ENCODE measurements at regions not wholly inside any gene's neighbourhood (a gene's known extent, or its start where the extent isn't known, plus 50 kb on each side); places are given as distances from the start of the nearest gene placed in this dataset.

DNA sequence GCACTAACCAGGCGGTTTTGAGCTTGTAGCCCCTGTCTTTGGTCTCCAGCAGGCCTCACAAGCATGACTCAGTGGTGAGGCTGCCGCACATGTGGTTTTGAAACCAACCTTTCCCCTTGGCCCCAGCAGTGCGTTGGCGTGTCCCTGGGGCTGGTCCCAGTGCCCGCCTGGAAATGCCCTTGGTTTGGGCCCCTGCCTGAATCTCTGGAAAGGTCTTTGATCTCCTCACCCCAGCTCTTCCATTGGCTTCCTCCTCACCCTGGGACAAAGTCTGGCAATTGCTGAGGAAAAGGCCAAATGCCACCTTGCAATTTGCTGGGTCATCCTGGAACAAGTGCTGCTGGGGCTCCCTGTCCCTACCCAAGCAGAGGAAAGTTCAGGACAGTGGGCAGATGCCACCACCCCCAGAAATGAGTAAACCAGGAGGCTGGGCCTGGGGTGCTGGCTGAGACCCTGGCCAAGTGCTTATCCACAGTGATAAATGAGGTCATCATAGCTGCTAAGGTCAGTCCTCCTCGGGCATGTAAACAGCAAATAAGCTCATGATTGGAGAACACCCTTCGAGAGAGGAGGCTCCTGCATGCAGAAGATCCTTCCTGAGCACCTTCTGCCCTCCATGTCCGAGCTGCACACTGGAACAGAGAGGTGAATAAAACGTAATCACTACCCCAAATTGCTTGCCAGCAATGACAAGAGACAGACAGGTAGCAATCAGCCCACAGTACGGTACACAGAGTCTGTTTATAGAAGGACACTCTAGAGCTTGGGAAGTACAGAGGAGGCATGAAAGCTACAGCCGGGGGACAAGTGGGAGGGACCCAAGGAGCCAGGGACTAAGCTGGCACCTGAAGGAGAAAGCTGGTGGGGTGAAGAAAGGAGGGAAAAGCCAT is 98.9 kb upstream of the CPEB4 start:
- 43% methylated on average over 11 of the region's 11 CpGs for WGBS (ENCODE audit: insufficient coverage, low coverage, missing lambda C conversion rate)
- POLR2A ChIA-PET: interaction anchor here (0.9 kb wide), 1 partner anchor 9 kb away, joined by 3 read pairs; no protein-coding TSS in a partner anchor
- Histone ChIP-seq H4K20me1 (replicated peaks; ENCODE audit: control insufficient read depth, insufficient read depth, low read length) (no peaks in the 10 kb centered on the region), H2AFZ (ENCODE audit: low read depth, low read length) (peak overlapping the region; percentile 42; the same call in 1 of the 2 replicates), H3K36me3 (ENCODE audit: control insufficient read depth, insufficient read depth, low read length) (no peaks in the 10 kb centered on the region), H3K4me3 (no peak overlapping the region), H3K9ac (ENCODE audit: insufficient read depth in 1 of 2, low read depth in 2 of 2, low read length in 2 of 2) (peak overlapping the region in 1 of 2 experiments; percentile 24; a peak in 1 of 4 replicates), H3K9me3 (replicated peaks; ENCODE audit: control insufficient read depth, insufficient read depth, low read depth, low read length) (no peaks in the 10 kb centered on the region), H3K27ac (ENCODE audit: extremely low read depth, low read depth, low read length) (no peak overlapping the region), H3K9me1 (ENCODE audit: control insufficient read depth, insufficient read depth, low read length) (no peaks in the 10 kb centered on the region), H3K27me3 (ENCODE audit: control insufficient read depth in 2 of 2, insufficient read depth in 2 of 2, low read length in 2 of 2) (no peaks in the 10 kb centered on the region), H3K4me2 (ENCODE audit: insufficient read depth, low read length) (no peak overlapping the region; the same call in 1 of the 2 replicates), H3K4me1 (replicated peaks in 1 of 2; ENCODE audit: control insufficient read depth in 2 of 2, insufficient read depth in 2 of 2, low read length in 2 of 2) (peaks cover 18 to 24% of the 10 kb centered on the region in 2 experiments; a peak in 3 of 5 replicates), H3K79me2 (ENCODE audit: control insufficient read depth, insufficient read depth, low read length) (no peaks in the 10 kb centered on the region)
- no TSS peak for BruUV-seq (replicated peaks)
- intact Hi-C loops (cut with micrococcal nuclease) (no loop called here), in situ Hi-C loops (cut with MboI) (loop anchor here (10.0 kb wide), 1 partner anchor 96 kb away; the partner anchor contains the start of gene CPEB4)
- CTCF ChIA-PET (ENCODE audit: low intra/inter-chr PET ratio): no interaction called here
- no peak for FAIRE-seq
- no peak for ATAC-seq
- no peak for DNase-seq (ENCODE audit: extremely low read depth in 1 of 4, low spot score in 3 of 4)
- TF ChIP-seq NFYB (IDR thresholded peaks at IDR 0.05; ENCODE audit: extremely low read depth, insufficient read length) (no peak), ZNF24 (IDR thresholded peaks at IDR 0.05) (no peak), NCOR1 (IDR thresholded peaks at IDR 0.05) (no peak), ZNF561 (CRISPR knock-in tag; conservative IDR thresholded peaks at IDR 0.05) (no peak), ZNF696 (CRISPR knock-in tag; conservative IDR thresholded peaks at IDR 0.05) (no peak), ZNF830 (CRISPR knock-in tag; IDR thresholded peaks at IDR 0.05) (no peak), ESRRA (IDR thresholded peaks at IDR 0.05; ENCODE audit: borderline replicate concordance, low read depth) (no peak), ZNF586 (CRISPR knock-in tag; conservative IDR thresholded peaks at IDR 0.05) (no peak), IFI16 (CRISPR knock-in tag; IDR thresholded peaks at IDR 0.05) (no peak), ARHGAP35 (IDR thresholded peaks at IDR 0.05; ENCODE audit: partially characterized antibody) (no peak)
- TF ChIP-seq, protein P1, sequence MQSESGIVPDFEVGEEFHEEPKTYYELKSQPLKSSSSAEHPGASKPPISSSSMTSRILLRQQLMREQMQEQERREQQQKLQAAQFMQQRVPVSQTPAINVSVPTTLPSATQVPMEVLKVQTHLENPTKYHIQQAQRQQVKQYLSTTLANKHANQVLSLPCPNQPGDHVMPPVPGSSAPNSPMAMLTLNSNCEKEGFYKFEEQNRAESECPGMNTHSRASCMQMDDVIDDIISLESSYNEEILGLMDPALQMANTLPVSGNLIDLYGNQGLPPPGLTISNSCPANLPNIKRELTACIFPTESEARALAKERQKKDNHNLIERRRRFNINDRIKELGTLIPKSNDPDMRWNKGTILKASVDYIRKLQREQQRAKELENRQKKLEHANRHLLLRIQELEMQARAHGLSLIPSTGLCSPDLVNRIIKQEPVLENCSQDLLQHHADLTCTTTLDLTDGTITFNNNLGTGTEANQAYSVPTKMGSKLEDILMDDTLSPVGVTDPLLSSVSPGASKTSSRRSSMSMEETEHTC (IDR thresholded peaks at IDR 0.05): no peak
- TF ChIP-seq, protein P2, sequence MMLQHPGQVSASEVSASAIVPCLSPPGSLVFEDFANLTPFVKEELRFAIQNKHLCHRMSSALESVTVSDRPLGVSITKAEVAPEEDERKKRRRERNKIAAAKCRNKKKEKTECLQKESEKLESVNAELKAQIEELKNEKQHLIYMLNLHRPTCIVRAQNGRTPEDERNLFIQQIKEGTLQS (IDR thresholded peaks at IDR 0.05): peak; percentile 70
- TF ChIP-seq, protein P2 (CRISPR knock-in tag; conservative IDR thresholded peaks at IDR 0.05): no peak
- TF ChIP-seq, protein P3, sequence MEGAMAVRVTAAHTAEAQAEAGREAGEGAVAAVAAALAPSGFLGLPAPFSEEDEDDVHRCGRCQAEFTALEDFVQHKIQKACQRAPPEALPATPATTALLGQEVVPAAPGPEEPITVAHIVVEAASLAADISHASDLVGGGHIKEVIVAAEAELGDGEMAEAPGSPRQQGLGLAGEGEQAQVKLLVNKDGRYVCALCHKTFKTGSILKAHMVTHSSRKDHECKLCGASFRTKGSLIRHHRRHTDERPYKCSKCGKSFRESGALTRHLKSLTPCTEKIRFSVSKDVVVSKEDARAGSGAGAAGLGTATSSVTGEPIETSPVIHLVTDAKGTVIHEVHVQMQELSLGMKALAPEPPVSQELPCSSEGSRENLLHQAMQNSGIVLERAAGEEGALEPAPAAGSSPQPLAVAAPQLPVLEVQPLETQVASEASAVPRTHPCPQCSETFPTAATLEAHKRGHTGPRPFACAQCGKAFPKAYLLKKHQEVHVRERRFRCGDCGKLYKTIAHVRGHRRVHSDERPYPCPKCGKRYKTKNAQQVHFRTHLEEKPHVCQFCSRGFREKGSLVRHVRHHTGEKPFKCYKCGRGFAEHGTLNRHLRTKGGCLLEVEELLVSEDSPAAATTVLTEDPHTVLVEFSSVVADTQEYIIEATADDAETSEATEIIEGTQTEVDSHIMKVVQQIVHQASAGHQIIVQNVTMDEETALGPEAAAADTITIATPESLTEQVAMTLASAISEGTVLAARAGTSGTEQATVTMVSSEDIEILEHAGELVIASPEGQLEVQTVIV (CRISPR knock-in tag; IDR thresholded peaks at IDR 0.05; ENCODE audit: borderline replicate concordance): no peak
- TF ChIP-seq, protein P4, sequence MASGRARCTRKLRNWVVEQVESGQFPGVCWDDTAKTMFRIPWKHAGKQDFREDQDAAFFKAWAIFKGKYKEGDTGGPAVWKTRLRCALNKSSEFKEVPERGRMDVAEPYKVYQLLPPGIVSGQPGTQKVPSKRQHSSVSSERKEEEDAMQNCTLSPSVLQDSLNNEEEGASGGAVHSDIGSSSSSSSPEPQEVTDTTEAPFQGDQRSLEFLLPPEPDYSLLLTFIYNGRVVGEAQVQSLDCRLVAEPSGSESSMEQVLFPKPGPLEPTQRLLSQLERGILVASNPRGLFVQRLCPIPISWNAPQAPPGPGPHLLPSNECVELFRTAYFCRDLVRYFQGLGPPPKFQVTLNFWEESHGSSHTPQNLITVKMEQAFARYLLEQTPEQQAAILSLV (tag; IDR thresholded peaks at IDR 0.05): no peak
- TF ChIP-seq, protein P5, sequence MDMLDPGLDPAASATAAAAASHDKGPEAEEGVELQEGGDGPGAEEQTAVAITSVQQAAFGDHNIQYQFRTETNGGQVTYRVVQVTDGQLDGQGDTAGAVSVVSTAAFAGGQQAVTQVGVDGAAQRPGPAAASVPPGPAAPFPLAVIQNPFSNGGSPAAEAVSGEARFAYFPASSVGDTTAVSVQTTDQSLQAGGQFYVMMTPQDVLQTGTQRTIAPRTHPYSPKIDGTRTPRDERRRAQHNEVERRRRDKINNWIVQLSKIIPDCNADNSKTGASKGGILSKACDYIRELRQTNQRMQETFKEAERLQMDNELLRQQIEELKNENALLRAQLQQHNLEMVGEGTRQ (CRISPR knock-in tag; IDR thresholded peaks at IDR 0.05): no peak

Measured in K562 (cell line).